C4-2B (cell line): ENCODE measurements at regions not wholly inside any gene's neighbourhood (a gene's known extent, or its start where the extent isn't known, plus 50 kb on each side); places are given as distances from the start of the nearest gene placed in this dataset.
A peak's percentile ranks its signal among the peaks of the same experiment; 100 is the strongest.

ENCODE experiments used
- H3K27ac ChIP-seq: fragments of 450-650 bp; 2 replicates; pipeline ENCODE4 v1.5.1; 2017
- ZFX ChIP-seq: fragments of 450-650 bp; IDR thresholded peaks from 2 replicates; pipeline ENCODE4 v1.6.1; 2017
- TF ChIP-seq, protein P1 (sequence below): fragments of 450-650 bp; conservative IDR thresholded peaks from 2 replicates; pipeline ENCODE4 v1.5.1; 2017; ENCODE audit warnings: mild to moderate bottlenecking

DNA sequence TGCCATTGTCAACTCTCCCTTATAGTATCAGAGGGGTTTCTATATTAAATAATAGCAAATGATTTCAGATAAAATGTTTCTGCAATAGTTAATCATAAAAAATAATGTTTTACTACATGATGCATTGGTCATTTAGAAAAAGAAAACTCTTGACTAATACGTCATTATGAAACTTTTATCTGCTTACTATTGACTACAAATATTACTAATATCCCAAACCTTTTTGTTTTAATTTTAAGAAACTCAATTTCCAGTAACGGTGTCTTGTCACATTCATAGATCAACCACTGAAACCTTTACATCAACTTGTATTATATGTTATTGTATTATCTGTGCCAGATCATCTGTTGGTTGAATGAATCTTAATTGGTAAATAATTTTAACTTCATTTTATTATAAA, 482.9 kb upstream of the SLC35B3 start:
- TF ChIP-seq, protein P1, sequence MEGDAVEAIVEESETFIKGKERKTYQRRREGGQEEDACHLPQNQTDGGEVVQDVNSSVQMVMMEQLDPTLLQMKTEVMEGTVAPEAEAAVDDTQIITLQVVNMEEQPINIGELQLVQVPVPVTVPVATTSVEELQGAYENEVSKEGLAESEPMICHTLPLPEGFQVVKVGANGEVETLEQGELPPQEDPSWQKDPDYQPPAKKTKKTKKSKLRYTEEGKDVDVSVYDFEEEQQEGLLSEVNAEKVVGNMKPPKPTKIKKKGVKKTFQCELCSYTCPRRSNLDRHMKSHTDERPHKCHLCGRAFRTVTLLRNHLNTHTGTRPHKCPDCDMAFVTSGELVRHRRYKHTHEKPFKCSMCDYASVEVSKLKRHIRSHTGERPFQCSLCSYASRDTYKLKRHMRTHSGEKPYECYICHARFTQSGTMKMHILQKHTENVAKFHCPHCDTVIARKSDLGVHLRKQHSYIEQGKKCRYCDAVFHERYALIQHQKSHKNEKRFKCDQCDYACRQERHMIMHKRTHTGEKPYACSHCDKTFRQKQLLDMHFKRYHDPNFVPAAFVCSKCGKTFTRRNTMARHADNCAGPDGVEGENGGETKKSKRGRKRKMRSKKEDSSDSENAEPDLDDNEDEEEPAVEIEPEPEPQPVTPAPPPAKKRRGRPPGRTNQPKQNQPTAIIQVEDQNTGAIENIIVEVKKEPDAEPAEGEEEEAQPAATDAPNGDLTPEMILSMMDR, result no peak
- TF ChIP-seq ZFX, result no peak
- H3K27ac ChIP-seq, result no peak overlapping the region

DNA sequence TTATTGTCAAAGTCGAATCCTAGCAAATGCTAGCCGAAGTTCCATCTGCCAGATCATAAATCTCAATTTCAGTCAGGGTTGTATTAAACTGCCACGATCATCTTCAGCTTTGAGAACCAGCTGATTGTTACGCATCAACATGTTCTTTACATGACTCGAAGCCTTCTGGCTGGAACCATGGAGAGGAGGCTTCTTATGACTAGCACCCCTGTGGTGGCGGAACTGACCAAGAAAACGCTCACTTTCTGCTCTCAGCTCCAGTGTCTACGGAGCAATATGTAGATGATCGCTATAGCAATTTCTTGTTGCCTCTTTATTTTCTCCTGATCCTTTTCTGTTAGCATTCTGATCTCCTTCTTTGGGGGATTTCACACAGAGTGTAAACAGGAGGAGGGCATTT, 479.4 kb upstream of the SLC35B3 start:
- no peak for TF ChIP-seq ZFX
- TF ChIP-seq, protein P1, result no peak
- no peak overlapping the region for H3K27ac ChIP-seq

DNA sequence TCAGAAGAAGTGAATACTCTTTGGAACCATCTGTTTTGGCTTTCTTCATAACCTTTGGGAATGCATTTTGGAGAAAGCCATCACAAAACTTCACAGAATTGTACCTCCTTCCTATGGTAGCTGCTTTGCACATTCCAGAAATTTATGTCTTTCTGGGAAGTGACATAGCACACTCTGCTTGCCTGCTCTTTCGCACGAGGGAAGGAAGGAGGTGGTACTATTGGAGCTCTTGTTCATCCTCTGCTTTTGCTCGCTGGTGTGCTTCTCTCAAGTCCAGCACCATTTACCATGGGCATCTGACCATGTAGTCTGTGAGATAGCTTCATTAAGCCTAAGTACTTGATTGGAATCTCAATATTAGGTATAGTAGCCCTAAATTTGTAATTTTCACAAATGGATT, 473.3 kb upstream of the SLC35B3 start:
- H3K27ac ChIP-seq, result no peak overlapping the region
- no peak for TF ChIP-seq ZFX
- TF ChIP-seq, protein P1, result no peak

DNA sequence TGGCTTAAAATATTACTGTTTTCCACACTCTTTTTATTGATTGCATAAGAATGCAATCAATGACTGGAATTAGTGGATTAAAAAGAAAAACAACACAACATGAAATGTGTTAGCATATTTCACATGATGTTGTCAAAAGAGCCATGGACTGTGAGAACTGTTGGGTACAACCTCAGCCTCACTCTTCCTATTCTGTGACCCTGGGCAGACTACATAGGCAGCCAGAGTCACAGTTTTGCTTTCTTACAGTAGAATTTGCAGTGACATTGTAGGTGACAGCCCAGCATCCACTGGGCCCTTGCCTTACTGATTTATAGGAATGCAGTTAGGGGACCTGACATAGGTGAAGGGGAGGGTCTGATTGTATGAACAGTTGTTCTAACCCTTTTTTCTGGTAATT, 471.4 kb upstream of the SLC35B3 start:
- no peak for TF ChIP-seq ZFX
- TF ChIP-seq, protein P1, result no peak
- no peak overlapping the region for H3K27ac ChIP-seq

DNA sequence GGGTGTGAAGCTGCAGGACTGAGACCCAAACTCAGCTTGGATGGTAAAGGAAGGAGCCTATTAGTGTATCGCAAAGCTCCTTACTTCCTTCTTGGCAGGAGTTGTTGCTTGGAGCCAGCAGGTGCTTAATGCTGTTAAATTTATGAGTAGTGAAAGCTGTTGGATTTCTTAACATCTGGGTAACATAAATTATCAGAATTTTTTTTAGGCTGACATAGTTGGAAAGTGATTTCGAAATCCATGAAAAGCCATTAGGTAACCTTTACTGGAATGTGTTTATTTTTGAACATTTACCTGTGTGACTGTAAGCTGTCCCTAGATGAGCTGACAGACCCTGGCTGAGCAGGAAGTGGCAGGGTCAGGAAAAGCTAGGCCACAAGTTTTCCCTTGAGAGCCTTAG, 470.4 kb upstream of the SLC35B3 start:
- no peak for TF ChIP-seq ZFX
- TF ChIP-seq, protein P1, result no peak
- no peak overlapping the region for H3K27ac ChIP-seq

DNA sequence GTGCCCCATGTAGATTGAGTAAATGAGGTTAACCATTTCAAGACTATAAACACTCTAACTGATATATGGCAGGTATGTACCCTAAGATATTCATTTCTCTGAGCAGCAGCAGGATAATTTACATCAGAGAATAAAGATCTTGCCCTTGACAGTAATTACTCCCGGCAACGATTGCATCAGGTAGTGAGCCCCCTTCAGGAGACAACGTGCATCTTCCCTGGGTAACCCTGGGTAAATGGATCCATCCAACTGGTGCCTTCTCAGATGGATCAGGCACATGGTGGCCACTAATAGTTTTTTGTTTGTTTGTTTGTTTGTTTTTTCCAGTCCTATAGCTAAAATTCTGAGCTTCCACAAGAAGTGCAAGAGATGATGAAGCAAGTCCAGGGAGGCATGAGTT, 469.4 kb upstream of the SLC35B3 start:
- H3K27ac ChIP-seq, result no peak overlapping the region
- no peak for TF ChIP-seq ZFX
- TF ChIP-seq, protein P1, result peak; percentile 60

DNA sequence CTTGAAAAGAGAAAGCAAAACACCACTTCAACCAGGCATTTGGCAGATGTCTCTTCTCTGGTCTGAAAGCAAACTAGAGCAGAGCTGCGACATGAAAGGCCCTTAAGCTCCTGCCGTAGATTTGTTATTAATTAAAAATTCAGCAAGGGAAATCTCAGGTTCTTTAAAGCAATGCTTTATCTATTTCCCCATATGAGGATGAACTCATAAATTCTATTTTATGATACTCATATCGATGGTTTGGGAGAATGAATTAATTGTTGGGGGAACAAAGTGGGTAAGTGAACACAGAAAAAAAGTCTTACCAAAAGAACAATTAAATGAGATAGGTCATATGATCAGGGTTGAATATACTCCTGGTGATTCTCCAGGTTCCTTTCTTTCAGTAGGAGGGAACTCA, 464.7 kb upstream of the SLC35B3 start:
- H3K27ac ChIP-seq, result no peak overlapping the region
- TF ChIP-seq, protein P1, result no peak
- no peak for TF ChIP-seq ZFX
